ENCODE measurements at regions not wholly inside any gene's neighbourhood (a gene's known extent, or its start where the extent isn't known, plus 50 kb on each side); places are given as distances from the start of the nearest gene placed in this dataset.

DNA sequence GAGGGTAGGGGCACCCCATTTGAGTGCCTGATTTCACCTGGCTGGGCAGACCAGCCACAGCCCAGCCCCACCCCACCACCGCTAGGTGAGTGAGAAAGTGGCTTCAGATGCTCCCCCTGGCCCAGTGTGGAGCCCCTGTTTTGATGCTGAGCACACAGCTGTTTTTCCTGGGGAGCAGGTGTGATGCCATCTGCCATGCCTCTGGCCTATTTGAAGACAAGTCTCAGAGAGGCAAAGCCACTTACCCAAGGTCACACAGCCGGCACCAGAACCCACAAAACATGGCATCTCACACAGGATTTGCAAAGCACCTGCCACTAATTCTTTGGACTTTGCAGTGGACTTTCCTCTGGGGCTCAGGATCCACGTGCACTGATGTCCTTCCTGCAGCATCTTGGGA, 131.3 kb downstream of the INHBB start:
- no peak for DNase-seq (ENCODE audit: low read depth in 2 of 2)

DNA sequence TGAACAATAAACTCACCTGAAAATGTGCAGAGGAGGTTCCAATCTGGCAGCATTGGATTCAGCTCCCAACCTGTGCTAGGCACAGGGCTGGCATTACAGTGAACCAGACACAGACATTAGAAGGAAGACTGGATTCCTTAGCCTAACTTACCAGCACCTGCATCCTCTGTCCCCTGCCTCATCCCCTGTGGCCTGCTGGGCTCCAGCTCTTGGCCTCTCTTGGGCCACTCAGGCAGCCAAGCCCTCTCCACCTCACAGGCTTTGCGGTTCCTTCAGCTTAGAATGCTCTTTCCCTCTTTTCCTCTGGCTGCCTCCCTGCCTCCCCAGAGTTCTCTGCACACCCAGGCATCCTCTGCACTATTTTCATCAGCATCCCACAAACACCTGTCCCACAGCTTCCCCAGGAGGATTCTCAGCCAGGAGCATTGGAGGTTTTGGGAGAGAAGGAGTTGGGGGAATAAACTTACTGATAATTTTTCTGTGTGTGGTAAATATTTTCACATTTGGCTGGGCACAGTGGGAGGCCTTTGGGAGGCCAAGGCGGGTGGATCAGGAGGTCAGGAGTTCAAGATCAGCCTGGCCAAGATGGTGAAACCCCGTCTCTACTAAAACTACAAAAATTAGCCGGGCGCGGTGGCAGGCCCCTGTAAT, 132.0 kb downstream of the INHBB start:
- no peak for DNase-seq (ENCODE audit: low read depth in 2 of 2)

DNA sequence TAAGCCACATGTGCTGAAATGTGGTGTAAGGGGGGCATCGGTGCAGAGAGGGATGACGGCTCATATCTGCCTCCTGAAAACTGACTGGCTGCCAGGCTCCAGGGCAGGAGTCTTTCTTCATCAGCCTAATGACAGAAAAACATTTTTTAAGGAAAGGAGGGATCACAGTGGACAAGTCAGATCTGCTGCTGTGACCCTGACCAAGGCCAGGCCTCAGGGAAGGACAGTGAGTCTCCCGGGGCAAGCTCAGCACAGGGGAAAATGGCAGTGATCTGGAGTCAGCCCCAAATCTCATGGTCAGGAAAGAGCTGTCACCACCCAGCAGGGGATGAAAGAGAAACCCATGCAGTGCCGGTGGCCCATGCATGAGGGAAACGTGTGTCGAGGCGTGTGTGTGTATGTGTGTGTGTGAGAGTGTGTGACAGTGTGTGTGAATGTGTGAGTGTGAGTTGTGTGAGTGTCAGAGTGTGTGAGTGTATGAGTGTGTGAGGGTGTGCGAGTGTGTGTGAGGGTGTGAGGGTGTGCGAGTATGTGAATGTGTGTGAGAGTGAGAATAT, 134.5 kb downstream of the INHBB start:
- no peak for DNase-seq (ENCODE audit: low read depth in 2 of 2)

DNA sequence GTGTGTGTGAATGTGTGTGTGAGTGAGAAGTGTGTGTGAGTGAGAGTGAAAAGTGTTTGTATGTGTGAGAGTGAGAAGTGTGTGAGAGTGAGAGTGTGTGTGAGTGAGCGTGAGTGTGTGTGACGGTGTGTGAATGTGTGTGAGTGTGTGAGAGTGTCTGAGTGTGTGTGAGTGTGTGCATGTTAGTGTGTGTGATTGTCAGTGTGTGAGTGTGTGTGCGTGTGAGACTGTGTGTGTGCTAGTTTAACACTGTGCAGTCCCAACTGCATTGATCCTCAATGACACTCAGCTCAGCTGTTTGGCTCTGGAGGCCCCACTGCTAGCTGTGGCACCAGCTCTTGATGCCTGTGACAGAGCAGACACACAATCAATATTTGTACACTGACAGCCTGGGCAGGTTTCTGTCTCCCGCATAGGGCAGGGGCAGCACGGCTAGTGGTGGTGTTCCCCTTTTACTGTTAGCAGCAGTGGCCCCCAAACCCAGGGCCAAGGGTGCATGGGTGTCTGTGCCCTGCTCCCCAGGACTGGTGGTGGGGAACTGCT, 135.0 kb downstream of the INHBB start:
- no peak for DNase-seq (ENCODE audit: low read depth in 2 of 2)

DNA sequence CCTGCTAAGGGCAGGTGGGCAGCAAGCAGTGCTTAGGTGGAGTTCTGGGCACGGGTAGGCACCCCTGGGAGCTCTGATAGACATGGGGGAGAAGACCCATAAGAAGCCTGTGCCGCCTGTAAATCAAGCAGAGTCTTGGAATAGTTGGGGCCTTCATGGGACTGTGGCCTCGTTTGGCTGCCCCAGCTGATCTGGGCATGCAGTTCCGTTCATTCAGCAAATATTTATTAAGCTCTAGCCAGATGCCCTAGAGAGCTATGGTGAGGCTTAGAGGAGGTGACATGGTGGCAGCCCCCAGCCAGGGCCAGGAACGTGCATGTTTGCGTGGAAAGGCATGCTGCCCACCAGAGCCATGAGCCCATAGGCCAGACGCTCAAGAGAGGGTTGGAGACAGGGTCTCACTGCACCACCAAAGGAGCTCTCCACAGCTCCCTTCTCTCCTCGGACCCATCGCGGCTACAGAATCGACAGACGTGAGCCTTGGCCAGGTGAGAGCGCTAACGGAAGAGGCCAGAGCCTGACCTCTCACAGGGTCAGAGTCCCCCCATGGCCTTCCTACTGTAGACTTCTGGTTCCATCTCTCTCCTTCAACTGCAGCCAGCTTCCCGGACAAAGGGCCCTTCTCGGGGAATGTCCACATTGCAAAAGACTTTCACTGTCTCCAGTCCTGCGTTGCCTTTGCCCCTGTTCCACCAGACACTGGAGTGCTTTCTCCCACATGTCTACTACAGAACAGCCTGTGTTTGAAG, 135.7 kb downstream of the INHBB start:
- DNase-seq (ENCODE audit: low read depth in 2 of 2): no peak

DNA sequence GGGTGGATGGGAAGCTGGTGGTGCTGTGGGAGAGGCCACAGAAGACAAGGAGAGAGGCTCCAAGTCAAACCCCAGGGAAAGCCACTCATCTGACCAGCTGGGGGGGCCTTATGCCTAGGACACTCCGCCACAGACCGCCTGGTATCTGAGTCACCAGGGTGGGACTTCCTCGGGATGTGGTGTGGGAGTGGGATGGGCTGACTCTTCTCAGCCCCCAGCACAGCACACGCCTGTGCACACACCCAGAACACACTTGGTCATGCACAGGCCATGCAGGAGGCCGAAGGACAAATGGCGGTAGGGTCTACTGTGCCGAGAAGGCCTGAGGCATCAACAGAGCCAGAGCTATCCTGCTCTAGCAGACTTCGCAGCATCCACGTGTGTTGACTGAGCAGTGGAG, 136.4 kb downstream of the INHBB start:
- DNase-seq (ENCODE audit: low read depth in 2 of 2): no peak

DNA sequence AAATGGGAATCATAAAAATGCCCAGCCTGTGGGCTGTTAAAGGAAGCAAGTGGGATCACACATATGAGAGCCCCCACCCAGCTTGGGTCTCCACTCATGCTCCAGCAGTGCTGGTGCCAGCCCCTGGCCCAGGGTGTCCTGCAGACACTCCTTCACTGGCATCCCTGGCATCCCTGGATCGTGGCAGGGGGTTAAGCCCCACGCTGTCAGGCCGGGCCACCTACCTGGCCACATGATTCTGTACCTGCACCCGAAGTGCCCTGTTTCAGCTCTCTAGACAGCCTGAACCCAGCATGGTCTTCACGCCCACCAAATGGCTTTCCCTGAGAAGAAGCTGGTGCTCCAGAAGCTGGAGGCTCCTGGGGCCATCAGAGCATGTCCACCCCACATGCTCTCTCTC, 137.4 kb downstream of the INHBB start:
- DNase-seq (ENCODE audit: low read depth in 2 of 2): no peak

DNA sequence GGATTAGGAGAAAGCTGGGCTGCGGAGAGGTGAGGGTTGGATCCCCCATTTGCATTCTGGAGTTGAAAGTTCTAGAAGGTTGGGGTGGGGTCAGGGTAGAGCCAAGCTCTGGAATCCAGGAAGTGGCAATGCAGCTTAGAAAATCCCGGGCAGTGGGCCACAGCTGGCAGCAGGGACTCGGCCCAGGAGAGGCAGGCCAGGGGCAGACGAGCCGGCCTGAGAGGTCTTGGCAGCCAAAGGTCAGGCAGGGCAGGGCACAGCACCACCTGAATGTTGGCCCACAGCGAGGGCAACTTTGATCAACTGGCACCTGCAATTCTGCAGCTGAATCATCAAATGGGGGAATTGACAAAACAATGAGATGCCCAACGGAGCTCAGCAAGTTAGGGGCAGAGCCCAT, 139.2 kb downstream of the INHBB start:
- DNase-seq (ENCODE audit: low read depth in 2 of 2): no peak

DNA sequence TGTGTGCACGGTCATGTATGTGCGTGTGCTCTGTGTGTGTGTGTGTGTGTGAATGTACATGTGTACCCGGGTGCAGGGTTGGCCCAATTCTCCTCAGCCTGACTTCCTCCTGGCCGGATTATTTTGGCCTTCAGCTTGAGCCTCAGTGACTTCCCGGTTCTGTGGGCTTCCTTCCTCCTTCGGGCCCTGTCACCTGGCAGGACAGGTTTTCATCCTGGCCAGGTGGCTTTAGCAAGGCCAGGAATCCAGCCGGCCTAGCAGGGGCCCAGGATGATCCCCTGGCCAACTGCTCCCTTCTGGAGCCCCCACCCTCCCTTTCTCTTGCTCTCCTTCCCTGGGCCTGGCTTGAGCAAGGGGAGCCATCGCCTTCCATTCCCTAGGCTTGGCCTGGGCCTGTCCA, 140.5 kb downstream of the INHBB start:
- DNase-seq (ENCODE audit: low read depth in 2 of 2): no peak

DNA sequence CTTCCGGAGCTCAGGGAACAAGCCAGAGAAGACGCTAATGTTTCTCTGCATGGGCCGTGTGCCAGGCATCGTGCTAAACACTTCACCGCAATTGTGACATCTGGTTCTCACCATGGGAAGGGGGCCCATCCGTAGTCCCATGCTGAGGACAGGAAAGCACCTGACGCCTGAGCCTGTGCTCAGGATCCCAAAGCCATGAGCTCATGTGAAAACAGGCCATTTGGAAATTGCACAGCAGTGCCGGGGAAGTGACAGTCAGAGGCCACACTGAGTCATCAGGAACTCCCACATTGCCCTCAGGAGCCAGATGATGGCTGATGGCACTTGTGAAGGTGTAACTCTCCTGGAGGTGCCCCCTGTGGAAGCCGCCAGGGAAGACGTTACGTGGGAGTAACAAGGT, 141.0 kb downstream of the INHBB start:
- no peak for DNase-seq (ENCODE audit: low read depth in 2 of 2)

DNA sequence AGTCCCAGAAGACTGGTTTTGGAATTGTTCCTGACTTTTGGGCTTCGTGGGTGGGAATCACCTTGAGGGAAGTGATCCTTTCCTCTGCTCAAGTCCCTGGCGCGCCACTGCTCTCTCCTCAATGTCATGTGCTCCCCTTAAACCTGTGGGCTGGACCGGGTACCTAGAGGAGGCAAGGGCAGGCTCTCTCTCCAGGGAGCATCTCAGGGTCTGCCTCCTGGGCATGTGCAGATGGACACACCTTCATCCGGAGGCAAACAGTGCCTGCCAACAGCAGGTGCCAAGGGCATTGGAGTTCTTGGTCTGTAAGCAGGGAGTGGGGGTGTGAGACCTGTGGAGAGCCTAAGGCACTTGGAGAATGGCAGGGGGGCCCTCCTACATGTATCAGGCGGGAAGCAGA, 142.6 kb downstream of the INHBB start:
- no peak for DNase-seq (ENCODE audit: low read depth in 2 of 2)

DNA sequence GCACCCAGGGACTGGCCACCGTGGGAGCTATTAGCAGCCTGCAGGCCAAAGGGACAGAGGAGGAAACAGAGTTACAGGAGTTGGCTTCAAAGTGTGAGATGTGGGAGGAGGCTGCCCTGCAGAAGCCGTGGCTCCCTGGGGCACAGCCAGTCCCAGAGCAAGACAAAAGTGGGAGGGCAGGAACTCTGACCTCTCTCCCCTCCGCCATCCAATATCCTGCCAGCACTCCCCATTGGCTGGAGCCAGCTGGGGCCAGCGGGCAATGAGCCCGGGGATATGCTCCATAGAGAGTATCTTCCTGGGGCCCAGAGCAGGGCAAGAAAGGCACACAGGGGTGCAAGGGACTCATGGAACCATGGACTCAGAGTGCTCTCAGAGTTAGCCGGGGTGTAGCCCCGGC, 143.1 kb downstream of the INHBB start:
- no peak for DNase-seq (ENCODE audit: low read depth in 2 of 2)

DNA sequence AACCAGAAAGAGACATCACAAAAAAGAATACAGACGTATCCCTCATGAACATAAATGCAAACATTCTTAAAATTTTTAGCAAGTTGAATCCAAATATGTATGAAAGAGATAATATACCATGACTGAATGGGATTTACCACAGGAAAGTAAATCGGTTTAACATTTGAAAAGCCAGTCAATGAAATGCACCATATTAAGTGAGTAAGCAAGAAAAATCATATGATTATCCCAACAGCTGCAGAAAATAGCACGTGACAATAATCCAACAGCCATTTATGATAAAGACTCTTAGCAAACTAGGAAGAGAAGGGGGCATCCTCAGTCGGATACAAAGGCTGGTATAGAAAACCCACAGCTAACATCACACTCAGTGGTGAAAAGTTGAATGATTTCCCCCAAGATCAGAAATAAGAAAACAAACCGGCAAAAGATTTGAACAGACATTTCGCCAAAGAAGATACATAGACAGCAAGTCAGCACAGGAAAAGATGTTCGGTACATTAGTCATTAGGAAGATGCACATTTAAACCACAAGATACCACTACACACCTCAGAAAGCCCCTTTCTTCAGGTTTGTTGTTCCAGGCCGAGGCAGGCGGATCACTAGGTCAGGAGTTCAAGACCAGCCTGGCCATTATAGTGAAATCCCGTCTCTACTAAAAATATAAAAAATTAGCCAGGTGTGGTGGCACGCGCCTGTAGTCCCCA, 144.3 kb downstream of the INHBB start:
- DNase-seq (ENCODE audit: low read depth in 2 of 2): no peak

DNA sequence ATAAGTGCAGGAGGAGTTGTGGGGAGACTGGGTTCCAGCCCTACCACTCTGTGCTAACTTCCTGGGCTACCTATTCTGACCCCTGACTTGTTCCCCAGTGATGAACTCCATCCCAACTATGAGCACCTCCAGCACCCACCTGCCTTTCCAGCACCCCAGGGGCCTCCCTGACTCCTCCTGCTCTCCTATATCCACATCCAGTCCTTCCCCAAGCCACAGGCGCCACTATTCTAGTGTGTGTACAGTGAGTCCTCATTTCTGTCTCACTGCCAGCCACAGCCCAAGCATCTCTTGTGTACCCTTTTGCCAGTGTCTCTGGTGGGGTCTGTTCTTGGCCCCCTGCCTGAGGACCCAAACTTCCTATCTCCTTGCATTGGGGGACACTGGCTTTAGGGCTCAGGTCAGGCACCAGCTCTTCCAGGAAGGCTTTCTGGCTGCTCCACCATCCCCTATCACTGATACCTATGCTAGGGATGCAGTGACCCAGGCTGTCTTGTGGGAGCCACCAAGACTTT, 145.2 kb downstream of the INHBB start:
- no peak for DNase-seq (ENCODE audit: low read depth in 2 of 2)

DNA sequence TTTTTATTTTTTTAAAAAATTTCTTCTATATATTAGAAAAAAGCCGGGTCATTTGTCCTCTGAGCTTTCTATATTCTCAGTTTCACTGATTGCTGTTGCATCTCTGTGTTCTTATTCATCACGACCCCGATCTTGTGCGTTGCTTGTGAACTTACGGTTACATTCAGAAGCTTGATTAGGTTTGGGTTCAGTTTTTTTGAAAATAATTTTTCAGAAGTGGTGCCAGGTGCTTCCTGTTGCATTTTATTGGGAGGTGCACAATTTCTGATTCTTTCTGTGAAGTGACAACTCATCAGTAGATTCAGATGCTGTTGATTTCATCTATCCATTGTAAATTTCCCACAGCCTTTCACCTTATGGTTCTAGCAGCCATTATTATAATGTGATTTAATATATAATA, 147.3 kb downstream of the INHBB start:
- no peak for DNase-seq (ENCODE audit: low read depth in 2 of 2)

DNA sequence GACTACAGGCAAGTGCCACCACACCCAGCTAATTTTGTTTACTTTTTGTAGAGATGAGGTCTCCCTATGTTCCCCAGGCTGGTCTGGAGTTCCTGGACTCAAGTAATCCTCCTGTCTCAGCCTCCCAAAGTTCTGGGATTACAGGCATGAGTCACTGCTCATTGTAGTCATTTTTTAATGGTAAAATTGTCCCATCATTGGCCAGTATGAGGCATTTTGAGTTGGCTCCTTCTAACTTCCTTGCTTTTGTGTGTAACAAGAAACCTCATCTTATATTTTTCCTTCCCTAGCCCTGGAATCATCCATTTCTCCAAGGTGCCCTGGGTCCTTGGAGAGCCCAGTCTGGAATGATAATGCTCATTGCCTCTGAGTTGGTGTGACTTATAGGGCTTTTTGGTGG, 148.5 kb downstream of the INHBB start:
- no peak for DNase-seq (ENCODE audit: low read depth in 2 of 2)

DNA sequence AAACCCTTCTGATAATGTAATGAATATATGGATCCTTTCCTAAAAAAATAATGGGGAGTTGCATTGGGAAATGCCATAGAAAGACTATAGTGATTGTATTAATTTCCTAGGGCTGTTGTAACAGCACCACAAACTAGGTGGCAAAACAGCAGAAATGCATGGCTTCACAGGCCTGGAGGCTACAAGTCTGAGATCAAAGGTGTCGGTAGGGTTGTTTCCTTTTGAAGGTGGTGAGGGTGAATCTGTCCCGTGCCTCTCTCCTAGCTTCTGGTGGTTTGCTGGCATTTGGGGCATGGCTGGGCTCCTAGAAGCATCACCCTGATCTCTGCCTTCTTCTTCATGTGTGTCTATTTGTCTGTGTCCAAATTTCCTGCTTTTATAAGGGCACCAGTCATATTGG, 149.7 kb downstream of the INHBB start:
- no peak for DNase-seq (ENCODE audit: low read depth in 2 of 2)

DNA sequence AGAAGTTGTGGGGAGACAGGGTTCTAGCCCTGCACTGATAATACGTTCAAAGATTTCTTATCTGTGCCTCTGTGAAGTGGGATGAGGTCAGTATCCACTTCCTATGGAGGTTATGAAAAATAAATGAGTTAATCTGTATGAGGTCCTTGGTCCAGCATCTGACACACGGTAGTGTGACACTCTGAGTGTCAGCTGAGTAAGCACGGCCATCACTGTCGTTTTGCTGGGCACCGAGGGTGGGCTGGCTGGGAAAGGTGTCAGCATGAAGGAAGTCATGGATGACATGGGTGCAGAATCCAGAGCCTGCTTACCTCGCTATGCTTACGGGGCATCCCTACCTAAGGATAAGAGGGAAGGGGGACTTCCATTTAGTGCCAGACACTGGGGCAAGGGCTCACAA, 150.3 kb downstream of the INHBB start:
- no peak for DNase-seq (ENCODE audit: low read depth in 2 of 2)

DNA sequence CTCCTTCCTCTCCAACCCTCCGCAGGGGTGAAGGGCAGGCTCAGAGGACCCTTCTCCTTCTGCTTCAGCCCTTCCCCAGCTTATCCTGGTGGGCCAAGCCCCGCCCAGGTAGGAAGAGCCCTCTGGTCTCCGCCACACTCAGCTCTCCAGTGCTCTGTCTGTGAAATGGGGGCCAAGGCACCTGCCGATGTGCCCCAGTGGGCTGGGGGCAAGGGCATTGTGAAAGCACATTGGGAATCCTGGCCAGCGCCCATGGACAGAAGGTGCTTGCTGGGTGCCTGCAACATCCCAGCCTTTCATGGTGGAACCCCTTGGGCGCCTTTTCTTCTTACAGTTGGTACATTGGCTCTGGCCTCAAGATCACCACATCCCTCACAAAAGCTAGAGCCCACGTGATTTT, 150.8 kb downstream of the INHBB start:
- no peak for DNase-seq (ENCODE audit: low read depth in 2 of 2)

DNA sequence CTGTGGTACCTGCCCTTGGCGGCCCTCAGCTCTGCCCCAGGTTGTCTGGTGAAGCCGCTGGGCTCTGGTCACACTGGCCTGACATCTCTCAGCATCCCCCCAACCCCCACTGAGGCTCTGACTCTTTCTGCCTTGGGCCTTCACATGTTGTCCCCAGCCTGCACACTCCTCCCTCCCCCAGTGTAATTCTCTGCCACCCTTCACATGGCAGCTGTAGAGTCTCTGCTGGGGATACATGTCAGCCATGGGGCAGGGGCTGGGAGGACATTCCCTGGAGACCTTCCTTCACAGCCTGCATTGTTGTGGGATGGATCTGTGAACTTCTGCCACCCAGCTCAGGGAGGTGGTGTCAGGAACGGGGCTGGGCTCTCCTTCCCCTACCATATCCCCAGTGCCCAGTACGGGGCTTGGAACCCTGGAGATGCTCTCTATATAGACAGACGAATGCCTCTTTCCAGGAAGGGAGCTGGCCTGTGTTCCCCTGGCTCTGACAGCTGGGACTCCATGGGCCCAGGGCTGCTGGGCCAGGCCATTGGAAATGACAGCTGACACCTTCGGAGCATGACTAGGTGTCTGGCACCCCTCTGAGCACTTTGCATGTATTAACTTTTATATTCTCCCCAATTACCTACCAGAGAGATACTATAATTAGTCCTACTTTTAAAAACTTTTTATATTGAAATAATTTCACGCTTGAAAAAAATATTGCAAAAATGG, 151.5 kb downstream of the INHBB start:
- no peak for DNase-seq (ENCODE audit: low read depth in 2 of 2)

DNA sequence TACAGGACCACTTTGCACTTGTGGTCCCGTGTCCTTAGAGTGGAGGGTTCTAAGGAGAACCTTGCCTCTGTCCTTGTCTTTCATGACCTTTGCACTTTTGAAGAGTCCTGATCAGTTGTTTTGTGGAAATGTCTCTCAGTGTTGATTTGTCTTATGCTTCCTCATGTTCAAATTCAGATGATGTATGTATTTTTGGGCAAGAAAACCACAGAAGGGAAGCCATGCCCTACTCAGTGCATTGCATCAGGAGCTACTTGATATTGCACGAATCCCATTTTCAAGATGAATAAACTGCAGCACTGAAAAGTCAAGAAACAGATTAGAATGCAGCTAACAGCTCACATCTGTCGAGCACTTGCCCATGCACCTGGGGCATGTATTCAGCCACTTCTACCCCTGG, 152.2 kb downstream of the INHBB start:
- DNase-seq (ENCODE audit: low read depth in 2 of 2): no peak
